ENCODE measurements at regions not wholly inside any gene's neighbourhood (a gene's known extent, or its start where the extent isn't known, plus 50 kb on each side); places are given as distances from the start of the nearest gene placed in this dataset.

DNA sequence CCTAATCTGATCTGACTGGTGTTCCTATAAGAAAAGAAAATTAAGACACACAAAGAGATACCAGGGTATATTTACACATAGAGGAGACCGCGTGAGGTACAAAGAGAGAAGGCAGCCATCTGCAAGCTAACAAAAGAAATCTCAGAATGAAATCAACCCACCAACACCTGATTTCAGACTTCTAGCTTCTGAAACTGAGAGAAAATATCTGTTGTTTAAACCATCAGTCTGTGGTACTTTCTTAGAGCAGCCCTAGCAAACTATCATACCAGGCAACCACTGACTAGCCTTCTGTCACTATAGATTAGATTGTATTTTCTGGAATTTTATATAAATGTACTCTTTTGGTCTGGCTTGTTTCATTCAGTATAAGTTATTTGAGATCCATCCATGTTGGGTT lies 779.3 kb upstream of the ACO1 start:
- no peak overlapping the region for H3K4me3 Mint-ChIP-seq
- H3K27ac Mint-ChIP-seq, result no peak overlapping the region
- H3K4me1 Mint-ChIP-seq, result no peaks in the 10 kb centered on the region
- no peak for ATAC-seq (replicated peaks)
- peaks cover 3% of the 10 kb centered on the region for H3K27me3 Mint-ChIP-seq
- H3K9me3 Mint-ChIP-seq, result no peaks in the 10 kb centered on the region
- H3K36me3 Mint-ChIP-seq (ENCODE audit: low read depth), result no peaks in the 10 kb centered on the region

DNA sequence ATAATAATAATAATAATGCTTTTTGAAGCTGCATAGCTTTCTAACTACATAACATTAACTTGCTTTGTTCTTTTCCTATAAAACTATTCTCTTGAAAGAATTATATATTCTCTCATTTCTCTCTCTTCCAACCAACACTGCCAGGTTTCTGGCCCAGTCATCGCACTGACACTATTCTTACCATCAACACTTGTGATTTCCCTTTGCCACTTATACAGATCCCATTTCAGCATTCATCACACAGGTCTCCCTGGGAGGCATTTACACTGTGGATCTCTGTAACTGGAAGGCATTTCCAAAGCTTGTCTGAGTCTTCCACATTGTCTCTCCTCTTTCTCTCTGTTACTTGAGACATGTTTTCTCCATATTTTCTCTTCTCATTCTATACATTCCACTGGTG lies 777.8 kb upstream of the ACO1 start:
- no peak for ATAC-seq (replicated peaks)
- no peak overlapping the region for H3K4me3 Mint-ChIP-seq
- H3K27ac Mint-ChIP-seq, result no peak overlapping the region
- no peaks in the 10 kb centered on the region for H3K9me3 Mint-ChIP-seq
- no peaks in the 10 kb centered on the region for H3K4me1 Mint-ChIP-seq
- H3K27me3 Mint-ChIP-seq, result peaks cover 3% of the 10 kb centered on the region
- no peaks in the 10 kb centered on the region for H3K36me3 Mint-ChIP-seq (ENCODE audit: low read depth)

DNA sequence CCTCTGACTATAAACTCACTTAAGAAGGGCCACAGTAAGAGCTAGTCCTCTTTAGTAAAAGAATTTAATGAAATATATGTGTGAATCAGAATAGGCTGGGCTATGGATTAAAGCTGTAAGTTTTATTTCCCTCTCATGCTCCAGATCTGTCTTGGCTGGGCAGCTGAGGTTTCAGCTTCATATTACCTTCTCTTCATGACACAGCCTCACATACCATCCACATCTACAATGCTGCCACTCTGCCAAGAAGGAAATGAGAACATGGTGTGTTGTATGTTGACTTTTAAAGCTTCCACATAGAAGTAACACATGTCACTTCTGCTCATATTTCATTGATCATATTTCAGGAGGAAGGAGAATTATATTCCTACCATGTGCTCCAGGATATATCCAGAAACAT lies 776.0 kb upstream of the ACO1 start:
- H3K4me3 Mint-ChIP-seq, result no peak overlapping the region
- no peak overlapping the region for H3K27ac Mint-ChIP-seq
- H3K27me3 Mint-ChIP-seq, result peaks cover 5% of the 10 kb centered on the region
- H3K4me1 Mint-ChIP-seq, result no peaks in the 10 kb centered on the region
- ATAC-seq (replicated peaks), result no peak
- H3K9me3 Mint-ChIP-seq, result no peaks in the 10 kb centered on the region
- H3K36me3 Mint-ChIP-seq (ENCODE audit: low read depth), result no peaks in the 10 kb centered on the region

DNA sequence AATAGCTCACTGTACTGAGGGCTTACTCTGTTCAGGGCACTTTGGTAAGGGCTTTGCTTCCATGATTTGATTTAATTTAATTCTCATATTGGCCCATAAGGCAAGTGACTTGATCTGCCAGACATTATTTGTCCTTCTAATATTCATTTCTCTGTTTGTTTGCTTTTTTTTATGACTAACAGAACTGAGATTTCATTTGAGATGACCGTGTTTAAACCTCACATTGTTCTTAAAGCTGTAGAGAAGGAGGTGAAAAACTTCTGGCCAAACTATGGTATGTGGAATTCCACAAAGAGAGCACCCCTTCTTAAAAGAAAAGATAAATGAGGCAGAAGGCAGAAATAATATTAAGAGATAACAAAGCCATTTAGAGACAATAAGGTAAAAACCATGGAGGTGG lies 775.6 kb upstream of the ACO1 start:
- peaks cover 5% of the 10 kb centered on the region for H3K27me3 Mint-ChIP-seq
- H3K4me1 Mint-ChIP-seq, result no peaks in the 10 kb centered on the region
- no peak overlapping the region for H3K4me3 Mint-ChIP-seq
- no peak overlapping the region for H3K27ac Mint-ChIP-seq
- no peaks in the 10 kb centered on the region for H3K36me3 Mint-ChIP-seq (ENCODE audit: low read depth)
- no peak for ATAC-seq (replicated peaks)
- no peaks in the 10 kb centered on the region for H3K9me3 Mint-ChIP-seq

DNA sequence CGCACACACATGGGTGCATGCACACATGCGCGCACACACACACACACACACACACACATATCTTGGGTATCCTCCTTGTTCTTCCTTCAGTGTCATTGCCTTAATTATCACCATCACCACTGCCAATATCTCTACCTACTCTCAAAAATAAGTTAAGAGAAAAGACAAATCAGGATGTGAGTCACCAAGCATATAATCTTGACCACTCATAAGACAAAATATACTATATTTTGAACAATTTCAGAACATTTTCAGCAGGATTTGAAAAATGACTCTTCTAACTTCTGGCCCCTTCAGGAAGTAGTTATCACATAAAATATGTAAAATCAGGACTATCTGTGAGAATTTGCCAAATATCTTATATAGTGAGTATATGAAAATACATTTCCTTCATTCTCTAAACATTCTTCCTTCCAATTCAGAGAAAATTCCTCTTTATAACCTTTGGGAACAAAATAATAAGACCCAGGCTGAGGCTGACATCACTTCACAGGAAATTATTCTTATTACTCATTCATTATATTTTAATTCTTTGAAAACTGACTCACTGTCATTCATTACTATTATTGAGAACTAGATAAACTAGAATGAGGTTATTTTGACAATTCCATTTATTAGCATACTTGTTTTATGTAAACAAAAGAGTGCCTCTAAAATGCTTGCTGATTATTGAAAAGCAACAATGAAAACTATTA lies 772.0 kb upstream of the ACO1 start:
- no peaks in the 10 kb centered on the region for H3K9me3 Mint-ChIP-seq
- no peaks in the 10 kb centered on the region for H3K4me1 Mint-ChIP-seq
- ATAC-seq (replicated peaks), result no peak
- H3K4me3 Mint-ChIP-seq, result no peak overlapping the region
- H3K27me3 Mint-ChIP-seq, result peaks cover 5% of the 10 kb centered on the region
- no peak overlapping the region for H3K27ac Mint-ChIP-seq
- H3K36me3 Mint-ChIP-seq (ENCODE audit: low read depth), result no peaks in the 10 kb centered on the region

DNA sequence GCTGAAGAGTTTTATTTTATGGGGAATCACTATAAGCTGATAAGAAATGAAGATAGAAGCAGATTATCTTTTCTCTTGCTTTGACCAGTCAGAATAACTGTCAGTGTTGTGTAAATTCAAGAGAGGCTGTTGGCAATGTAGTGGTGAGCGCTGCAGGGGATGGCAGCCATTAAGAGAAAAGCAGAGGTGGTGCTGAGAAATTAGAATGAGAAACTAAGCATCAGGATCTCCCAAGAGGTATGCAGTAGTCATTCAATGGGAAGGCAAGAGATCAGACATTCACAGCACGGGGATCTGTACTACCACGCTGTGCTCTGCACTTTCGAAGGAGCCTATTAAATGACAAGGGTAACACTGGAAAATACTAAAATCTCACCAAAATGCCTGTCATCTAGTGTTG lies 768.5 kb upstream of the ACO1 start:
- H3K27me3 Mint-ChIP-seq, result peaks cover 3% of the 10 kb centered on the region
- no peak overlapping the region for H3K27ac Mint-ChIP-seq
- H3K4me1 Mint-ChIP-seq, result no peaks in the 10 kb centered on the region
- ATAC-seq (replicated peaks), result no peak
- no peaks in the 10 kb centered on the region for H3K36me3 Mint-ChIP-seq (ENCODE audit: low read depth)
- H3K9me3 Mint-ChIP-seq, result no peaks in the 10 kb centered on the region
- no peak overlapping the region for H3K4me3 Mint-ChIP-seq

DNA sequence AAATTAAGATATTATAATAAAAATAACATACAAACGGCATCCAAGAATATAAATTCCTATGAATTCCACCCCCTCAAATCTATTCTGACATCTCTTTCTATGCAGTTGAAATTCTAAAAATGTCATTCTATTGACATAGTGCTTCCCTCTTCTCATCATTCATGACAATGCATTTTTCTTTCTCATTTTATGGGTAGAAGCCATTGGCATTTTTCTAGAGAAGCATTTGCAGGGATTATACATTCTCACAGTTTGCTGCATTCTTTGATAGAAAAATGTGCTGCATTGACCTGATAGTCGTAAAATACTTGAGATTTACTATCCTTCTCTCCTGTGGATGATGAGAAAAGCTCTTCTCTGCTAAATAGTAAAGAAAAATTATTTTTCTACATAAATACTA lies 760.9 kb upstream of the ACO1 start:
- H3K4me1 Mint-ChIP-seq, result no peaks in the 10 kb centered on the region
- no peak overlapping the region for H3K27ac Mint-ChIP-seq
- H3K27me3 Mint-ChIP-seq, result no peaks in the 10 kb centered on the region
- no peaks in the 10 kb centered on the region for H3K9me3 Mint-ChIP-seq
- H3K36me3 Mint-ChIP-seq (ENCODE audit: low read depth), result no peaks in the 10 kb centered on the region
- no peak for ATAC-seq (replicated peaks)
- H3K4me3 Mint-ChIP-seq, result no peak overlapping the region

DNA sequence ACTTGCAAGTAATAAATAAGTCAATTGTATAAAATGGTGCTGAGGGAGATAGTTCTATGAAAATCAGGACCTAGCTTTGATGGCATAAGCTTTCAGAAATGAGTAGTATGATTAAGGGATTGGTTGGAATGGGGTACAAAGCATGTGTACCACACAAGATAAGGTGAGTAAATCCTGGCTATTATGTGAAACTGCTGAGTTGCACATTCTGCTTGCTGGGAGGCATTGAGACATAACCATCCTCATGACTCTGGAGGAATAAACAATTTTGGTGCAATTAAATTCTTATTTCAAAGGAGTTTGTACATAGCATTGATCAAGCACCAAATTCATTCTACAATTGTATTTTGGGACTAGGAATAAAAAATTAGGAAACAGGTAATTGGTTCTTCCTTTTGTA lies 755.2 kb upstream of the ACO1 start:
- no peaks in the 10 kb centered on the region for H3K27me3 Mint-ChIP-seq
- H3K36me3 Mint-ChIP-seq (ENCODE audit: low read depth), result no peaks in the 10 kb centered on the region
- no peaks in the 10 kb centered on the region for H3K9me3 Mint-ChIP-seq

DNA sequence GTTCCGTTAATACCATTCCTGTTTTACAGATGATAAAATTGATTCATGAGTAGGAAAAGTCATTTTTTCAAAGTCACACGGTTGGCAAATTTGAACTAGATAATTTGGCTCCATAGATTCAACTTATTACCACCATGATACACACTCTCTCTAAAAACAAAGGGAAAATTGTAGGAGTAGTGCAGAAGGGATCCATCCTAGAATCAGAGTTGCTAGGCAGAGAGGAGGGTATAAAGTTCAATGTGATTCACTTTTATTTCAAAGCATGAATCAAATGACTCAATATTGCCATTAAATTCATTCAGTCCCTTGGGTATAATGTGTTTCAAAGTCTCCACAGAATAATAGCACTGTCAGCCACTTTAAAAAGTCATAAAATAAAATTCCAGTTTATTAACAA lies 747.2 kb upstream of the ACO1 start:
- Mint-ChIP-seq H3K9me3 (no peaks in the 10 kb centered on the region), H3K36me3 (ENCODE audit: low read depth) (no peaks in the 10 kb centered on the region), H3K4me1 (peaks cover 6% of the 10 kb centered on the region)

More for the DNA sequence above, 755.2 kb upstream of the ACO1 start:
- ATAC-seq (replicated peaks), result no peak
- H3K4me3 Mint-ChIP-seq, result no peak overlapping the region
- no peak overlapping the region for H3K27ac Mint-ChIP-seq
- H3K4me1 Mint-ChIP-seq, result no peaks in the 10 kb centered on the region

DNA sequence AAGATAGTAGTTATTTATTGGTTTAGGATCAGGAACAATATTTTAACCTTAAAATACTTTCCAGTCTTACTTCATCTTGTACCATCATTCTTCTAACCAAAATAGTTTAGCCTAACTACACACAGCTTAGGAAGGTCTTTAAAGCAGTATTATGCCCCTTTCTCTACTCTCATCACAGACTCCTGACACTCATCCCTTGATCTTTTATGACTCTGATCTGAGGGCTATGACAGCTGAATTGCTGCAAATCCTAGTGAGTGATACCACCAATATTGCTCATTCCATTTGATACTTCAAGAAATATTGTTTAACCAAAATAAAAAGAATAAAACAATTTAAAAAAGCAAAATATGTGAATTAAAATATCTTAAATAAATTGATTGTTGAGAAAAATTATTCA lies 746.6 kb upstream of the ACO1 start:
- Mint-ChIP-seq H3K27me3 (no peaks in the 10 kb centered on the region), H3K36me3 (ENCODE audit: low read depth) (no peaks in the 10 kb centered on the region), H3K27ac (no peak overlapping the region), H3K9me3 (no peaks in the 10 kb centered on the region), H3K4me3 (no peak overlapping the region), H3K4me1 (peaks cover 6% of the 10 kb centered on the region)
- no peak for ATAC-seq (replicated peaks)

More for the DNA sequence above, 747.2 kb upstream of the ACO1 start:
- no peak overlapping the region for H3K27ac Mint-ChIP-seq
- no peak for ATAC-seq (replicated peaks)
- no peak overlapping the region for H3K4me3 Mint-ChIP-seq
- no peaks in the 10 kb centered on the region for H3K27me3 Mint-ChIP-seq

DNA sequence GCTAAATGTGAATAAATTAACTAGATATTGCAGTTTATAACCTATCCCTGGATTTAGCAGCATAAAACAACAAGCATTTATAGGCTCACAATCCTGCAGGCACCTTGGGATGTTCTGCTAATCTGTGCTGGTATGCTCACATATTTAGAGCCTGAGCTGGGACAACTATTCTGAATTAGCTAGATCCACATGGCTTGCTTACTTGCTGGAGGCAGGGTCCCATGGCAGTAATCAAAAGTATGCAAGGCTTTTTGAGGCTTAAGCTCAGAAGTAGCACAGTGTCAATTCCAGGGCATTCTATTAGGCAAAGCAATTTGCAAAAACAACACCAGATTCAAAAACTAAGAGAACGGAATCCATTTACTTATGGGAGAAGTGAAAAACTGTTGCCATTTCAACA lies 745.0 kb upstream of the ACO1 start:
- peaks cover 6% of the 10 kb centered on the region for H3K4me1 Mint-ChIP-seq
- no peaks in the 10 kb centered on the region for H3K36me3 Mint-ChIP-seq (ENCODE audit: low read depth)
- no peak for ATAC-seq (replicated peaks)
- no peak overlapping the region for H3K27ac Mint-ChIP-seq
- no peak overlapping the region for H3K4me3 Mint-ChIP-seq
- H3K27me3 Mint-ChIP-seq, result no peaks in the 10 kb centered on the region
- H3K9me3 Mint-ChIP-seq, result no peaks in the 10 kb centered on the region

DNA sequence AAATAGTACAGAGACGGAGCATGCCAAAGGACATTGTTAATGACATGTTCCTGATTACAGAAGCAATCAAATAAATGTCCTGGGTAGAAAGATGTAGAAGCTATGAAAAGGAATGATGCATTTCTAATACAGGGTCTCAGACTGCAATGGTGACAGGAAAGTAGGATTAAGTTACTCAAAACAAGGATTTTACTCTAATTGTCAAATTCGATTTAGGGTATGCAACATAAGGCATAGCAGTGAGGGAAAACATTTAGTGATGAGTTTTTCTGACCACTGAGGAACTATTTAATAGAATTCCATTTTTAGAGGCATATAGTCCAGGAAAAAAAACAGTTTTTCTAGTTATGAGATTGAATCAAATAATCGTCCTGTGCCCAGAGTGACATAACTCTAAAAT lies 715.1 kb upstream of the ACO1 start:
- no peaks in the 10 kb centered on the region for H3K36me3 Mint-ChIP-seq (ENCODE audit: low read depth)
- no peaks in the 10 kb centered on the region for H3K27me3 Mint-ChIP-seq
- no peaks in the 10 kb centered on the region for H3K9me3 Mint-ChIP-seq
- H3K4me3 Mint-ChIP-seq, result no peak overlapping the region
- no peak overlapping the region for H3K27ac Mint-ChIP-seq
- no peak for ATAC-seq (replicated peaks)
- H3K4me1 Mint-ChIP-seq, result no peaks in the 10 kb centered on the region

DNA sequence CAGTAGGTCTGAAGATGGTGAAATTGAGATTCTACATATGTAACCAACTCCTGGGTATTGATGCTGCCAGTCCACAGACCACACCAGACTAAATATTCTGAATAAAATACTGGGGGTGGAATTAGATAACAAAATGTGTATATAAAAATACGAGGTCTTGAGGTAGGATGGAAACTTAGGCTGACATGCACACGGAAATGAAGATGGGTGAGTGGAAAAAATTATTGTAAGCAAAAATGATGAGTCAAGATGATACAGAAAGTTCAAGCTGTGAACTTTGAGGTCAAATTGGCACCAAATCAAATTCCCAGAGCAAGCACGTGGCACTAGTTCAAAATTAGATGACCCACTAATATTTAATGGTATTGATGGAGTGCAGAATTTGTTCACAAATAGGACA lies 713.4 kb upstream of the ACO1 start:
- H3K36me3 Mint-ChIP-seq (ENCODE audit: low read depth), result no peaks in the 10 kb centered on the region
- peak; percentile 34 for ATAC-seq (replicated peaks)
- H3K4me1 Mint-ChIP-seq, result no peaks in the 10 kb centered on the region
- no peaks in the 10 kb centered on the region for H3K9me3 Mint-ChIP-seq
- H3K4me3 Mint-ChIP-seq, result no peak overlapping the region
- no peaks in the 10 kb centered on the region for H3K27me3 Mint-ChIP-seq
- peak overlapping the region; percentile 5 for H3K27ac Mint-ChIP-seq

DNA sequence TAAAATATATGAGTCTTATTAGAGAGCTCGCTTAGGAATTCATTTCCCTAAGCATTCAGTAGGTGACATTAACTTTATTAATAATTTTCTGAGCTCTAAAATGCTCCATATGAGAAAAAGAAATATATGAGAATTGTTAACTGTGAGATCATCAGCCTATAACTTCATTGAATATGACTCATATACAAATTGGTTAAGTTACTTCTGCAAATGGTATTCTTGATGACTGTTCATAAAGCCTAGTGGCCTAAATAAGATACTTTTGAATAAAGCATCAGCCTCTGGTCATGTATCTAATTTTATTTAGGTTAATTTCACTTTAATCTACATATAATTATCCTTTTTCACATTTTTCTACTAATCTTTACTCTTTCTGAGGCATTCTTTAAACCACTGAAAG lies 710.2 kb upstream of the ACO1 start:
- Mint-ChIP-seq H3K4me1 (peaks cover 15% of the 10 kb centered on the region), H3K36me3 (ENCODE audit: low read depth) (no peaks in the 10 kb centered on the region), H3K27me3 (no peaks in the 10 kb centered on the region), H3K9me3 (no peaks in the 10 kb centered on the region), H3K4me3 (no peak overlapping the region), H3K27ac (no peak overlapping the region)
- peak; percentile 60 for ATAC-seq (replicated peaks)

DNA sequence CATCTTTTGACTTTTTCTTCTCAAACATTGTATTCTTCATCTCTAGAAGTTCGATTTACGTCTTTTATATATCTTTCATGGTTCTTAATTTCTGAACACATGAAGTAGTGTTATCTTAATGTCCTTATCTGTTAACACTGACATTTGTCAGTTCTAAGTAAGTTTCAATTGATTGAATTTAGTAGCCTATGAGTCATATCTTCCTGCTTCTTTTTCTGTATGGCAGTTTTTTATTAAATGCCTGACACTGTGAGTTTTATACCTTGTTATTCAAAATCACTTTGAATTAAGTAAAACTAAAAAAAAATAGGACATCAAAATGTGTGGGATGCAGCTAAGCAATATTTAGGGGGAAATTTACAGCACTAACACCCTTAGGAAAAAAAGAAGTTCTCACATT lies 707.0 kb upstream of the ACO1 start:
- peaks cover 7% of the 10 kb centered on the region for H3K9me3 Mint-ChIP-seq
- peak; percentile 43 for ATAC-seq (replicated peaks)

DNA sequence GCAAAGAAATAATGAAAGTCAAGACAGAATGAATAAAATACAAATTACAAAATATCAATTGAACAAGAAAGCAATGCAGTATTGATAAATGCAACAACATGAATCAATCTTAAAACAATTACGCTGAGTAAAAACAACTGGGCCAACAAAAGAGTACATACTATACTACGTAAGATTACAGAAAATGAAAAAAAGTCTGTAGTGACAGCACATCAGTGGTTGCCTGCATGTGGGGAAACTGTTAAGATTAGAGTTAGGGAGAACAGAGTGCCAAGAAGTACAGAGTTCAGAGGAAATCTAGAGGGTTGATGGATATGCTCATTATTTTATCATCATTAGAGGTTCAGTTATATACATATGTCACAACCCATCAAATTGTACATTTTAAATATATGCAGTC lies 706.6 kb upstream of the ACO1 start:
- ATAC-seq (replicated peaks), result peak; percentile 38
- H3K36me3 Mint-ChIP-seq (ENCODE audit: low read depth), result no peaks in the 10 kb centered on the region
- peaks cover 7% of the 10 kb centered on the region for H3K9me3 Mint-ChIP-seq
- H3K27me3 Mint-ChIP-seq, result no peaks in the 10 kb centered on the region
- peaks cover 15% of the 10 kb centered on the region for H3K4me1 Mint-ChIP-seq
- H3K27ac Mint-ChIP-seq, result peak overlapping the region; percentile 58
- H3K4me3 Mint-ChIP-seq, result peak overlapping the region; percentile 36

More for the DNA sequence above, 707.0 kb upstream of the ACO1 start:
- H3K27me3 Mint-ChIP-seq, result no peaks in the 10 kb centered on the region
- peak overlapping the region; percentile 36 for H3K4me3 Mint-ChIP-seq
- peaks cover 15% of the 10 kb centered on the region for H3K4me1 Mint-ChIP-seq
- H3K27ac Mint-ChIP-seq, result peak overlapping the region; percentile 58
- H3K36me3 Mint-ChIP-seq (ENCODE audit: low read depth), result no peaks in the 10 kb centered on the region

All from activated T-helper 17 cell treated with anti-CD3 and anti-CD28 coated beads, Interleukin-2, amount 50 U/mL, for 72 hours (primary cell).